GM12878 (cell line): ENCODE measurements at regions not wholly inside any gene's neighbourhood (a gene's known extent, or its start where the extent isn't known, plus 50 kb on each side); places are given as distances from the start of the nearest gene placed in this dataset.

Experiments
- ATF2 ChIP-seq: IDR thresholded peaks from 2 replicates; pipeline ENCODE4 v1.6.1; 2012; ENCODE audit warnings: low read length, inconsistent platforms
- ATF3 ChIP-seq: IDR thresholded peaks from 2 replicates; pipeline ENCODE4 v1.6.1; 2011; ENCODE audit warnings: low read depth, mild to moderate bottlenecking, low read length, moderate library complexity, borderline replicate concordance; ENCODE audit errors: extremely low read depth
- CEBPB ChIP-seq, 2 experiments: fragments of 150-350 bp in 1 of 2; IDR thresholded peaks; 2 replicates each; pipeline ENCODE4 v1.6.1; 2012 to 2014; ENCODE audit warnings: low read depth in 2 of 2, low read length in 2 of 2, borderline replicate concordance in 1 of 2, inconsistent platforms in 1 of 2
- CHD2 ChIP-seq: IDR thresholded peaks from 2 replicates; pipeline ENCODE4 v1.6.1; 2011; ENCODE audit warnings: low read depth, low read length, improper control_type of control experiment, borderline replicate concordance
- CTCF ChIP-seq, 3 experiments: IDR thresholded peaks in 2 of 3; conservative IDR thresholded peaks in 1 of 3; 2 replicates each; pipeline ENCODE4 v1.5.1; 2011; ENCODE audit warnings: low read depth in 3 of 3, low read length in 3 of 3, mild to moderate bottlenecking in 3 of 3, control low read depth in 2 of 3, moderate library complexity in 2 of 3, inconsistent platforms in 1 of 3, mixed read lengths in 1 of 3; ENCODE audit not compliant: control insufficient read depth in 2 of 3, insufficient read depth in 1 of 3; ENCODE audit errors: extremely low read depth in 1 of 3
- EZH2 ChIP-seq: IDR thresholded peaks from 2 replicates; pipeline ENCODE4 v1.6.1; 2012; ENCODE audit warnings: low read depth, mild to moderate bottlenecking, control low read depth, inconsistent platforms, low read length, borderline replicate concordance; ENCODE audit not compliant: control insufficient read depth
- GABPA ChIP-seq: IDR thresholded peaks from 2 replicates; pipeline ENCODE4 v1.6.1; 2014; ENCODE audit warnings: antibody characterized with exemption, low read depth, mild to moderate bottlenecking, inconsistent platforms
- HDAC6 ChIP-seq: fragments of 200-600 bp; sonication (generic); IDR thresholded peaks from one replicate; pipeline ENCODE4 v1.8.0; 2017; ENCODE audit warnings: antibody characterized with exemption; ENCODE audit not compliant: unreplicated experiment
- REST ChIP-seq: IDR thresholded peaks from 2 replicates; pipeline ENCODE4 v1.6.1; 2012; ENCODE audit warnings: mild to moderate bottlenecking, low read depth, low read length
- ZNF24 ChIP-seq: fragments of 450-650 bp; IDR thresholded peaks from 2 replicates; pipeline ENCODE4 v1.6.1; 2017; ENCODE audit warnings: antibody characterized with exemption, mild to moderate bottlenecking

GRCh38 chr15:95538693-95539092 lies 791.8 kb upstream of the NR2F2 start:
- TF ChIP-seq ZNF24 (no peak), CEBPB (IDR thresholded peaks at IDR 0.05; ENCODE audit: borderline replicate concordance in 1 of 2, low read depth in 2 of 2, low read length in 2 of 2) (no peak), GABPA (no peak), ATF3 (no peak), CTCF (IDR thresholded peaks at IDR 0.05 in 2 of 3, conservative IDR thresholded peaks at IDR 0.05 in 1 of 3; ENCODE audit: control insufficient read depth in 2 of 3, extremely low read depth in 1 of 3, insufficient read depth in 1 of 3, low read depth in 3 of 3, low read length in 3 of 3) (no peak), EZH2 (no peak), REST (no peak), ATF2 (no peak), HDAC6 (no peak), CHD2 (no peak)
